ENCODE measurements at regions not wholly inside any gene's neighbourhood (a gene's known extent, or its start where the extent isn't known, plus 50 kb on each side); places are given as distances from the start of the nearest gene placed in this dataset.
A peak's percentile ranks its signal among the peaks of the same experiment; 100 is the strongest.

- no peaks in the 10 kb centered on the region for H3K9me3 ChIP-seq
- 93 to 97% methylated on average over 6 of the region's 6 CpGs for WGBS, 2 donors
- H3K27ac ChIP-seq = no peak overlapping the region
- no peaks in the 10 kb centered on the region for H3K36me3 ChIP-seq
- H3K4me1 ChIP-seq = peaks cover 10 to 26% (median 13%) of the 10 kb centered on the region in 3 donors
- intact Hi-C loops (cut with DNase I) = no loop called here
- TF ChIP-seq POLR2A (IDR thresholded peaks at IDR 0.05) (no peak), CTCF (IDR thresholded peaks at IDR 0.05) (no peak)
- no peak for DNase-seq
- no peaks in the 10 kb centered on the region for H3K27me3 ChIP-seq
- no peak overlapping the region for H3K4me3 ChIP-seq
These were observed 116.9 kb upstream of the SIRPG start for GRCh38 chr20:1774479-1774878.

GRCh38 chr20:1773816-1774215, 116.2 kb upstream of the SIRPG start:
- H3K9me3 ChIP-seq = no peaks in the 10 kb centered on the region
- WGBS, 2 donors = 70 to 90% methylated on average over 2 of the region's 2 CpGs
- intact Hi-C loops (cut with DNase I) = no loop called here
- TF ChIP-seq POLR2A (IDR thresholded peaks at IDR 0.05) (no peak), CTCF (IDR thresholded peaks at IDR 0.05) (no peak)
- no peak overlapping the region for H3K4me3 ChIP-seq
- no peak for DNase-seq
- H3K4me1 ChIP-seq = peaks cover 10 to 26% (median 13%) of the 10 kb centered on the region in 3 donors
- no peaks in the 10 kb centered on the region for H3K36me3 ChIP-seq
- H3K27ac ChIP-seq = no peak overlapping the region
- H3K27me3 ChIP-seq = no peaks in the 10 kb centered on the region

GRCh38 chr20:1769491-1769890, 111.9 kb upstream of the SIRPG start:
- Histone ChIP-seq H3K4me3 (no peak overlapping the region), H3K27me3 (peaks cover 0 to 13% (median 0%) of the 10 kb centered on the region in 4 donors), H3K9me3 (no peaks in the 10 kb centered on the region), H3K4me1 (peaks cover 0 to 3% (median 0%) of the 10 kb centered on the region in 3 donors), H3K27ac (no peak overlapping the region), H3K36me3 (no peaks in the 10 kb centered on the region)
- TF ChIP-seq POLR2A (IDR thresholded peaks at IDR 0.05) (no peak), CTCF (IDR thresholded peaks at IDR 0.05) (no peak)
- 80 to 90% methylated on average over 3 of the region's 3 CpGs for WGBS, 2 donors
- intact Hi-C loops (cut with DNase I) = loop anchor here (10.0 kb wide), 1 partner anchor 405 kb away; no protein-coding TSS in a partner anchor
- no peak for DNase-seq

- Histone ChIP-seq H3K27ac (no peak overlapping the region), H3K4me1 (peaks cover 0 to 7% (median 0%) of the 10 kb centered on the region in 3 donors), H3K4me3 (no peak overlapping the region), H3K9me3 (no peaks in the 10 kb centered on the region), H3K27me3 (peaks cover 0 to 13% (median 0%) of the 10 kb centered on the region in 4 donors), H3K36me3 (no peaks in the 10 kb centered on the region)
- 63 to 87% methylated on average over 1 of the region's 1 CpG for WGBS, 2 donors
- TF ChIP-seq POLR2A (IDR thresholded peaks at IDR 0.05) (no peak), CTCF (IDR thresholded peaks at IDR 0.05) (no peak)
- intact Hi-C loops (cut with DNase I) = loop anchor here (10.0 kb wide), 1 partner anchor 408 kb away; no protein-coding TSS in a partner anchor
- no peak for DNase-seq
These were observed 109.2 kb upstream of the SIRPG start for GRCh38 chr20:1766731-1767130.

GRCh38 chr20:1764136-1765033, 106.8 kb upstream of the SIRPG start:
- no peak overlapping the region for H3K4me3 ChIP-seq
- TF ChIP-seq CTCF (IDR thresholded peaks at IDR 0.05) = peak; percentile 49 to 79 (median 71)
- no peak for TF ChIP-seq POLR2A (IDR thresholded peaks at IDR 0.05)
- peaks cover 0 to 7% (median 0%) of the 10 kb centered on the region in 3 donors for H3K4me1 ChIP-seq
- DNase-seq = no peak
- WGBS, 2 donors = 33% methylated on average over 15 of the region's 15 CpGs
- no peaks in the 10 kb centered on the region for H3K9me3 ChIP-seq
- peaks cover 0 to 13% (median 0%) of the 10 kb centered on the region in 4 donors for H3K27me3 ChIP-seq
- intact Hi-C loops (cut with DNase I) = loop anchor here (10.0 kb wide), 1 partner anchor 410 kb away; no protein-coding TSS in a partner anchor
- no peak overlapping the region for H3K27ac ChIP-seq
- no peaks in the 10 kb centered on the region for H3K36me3 ChIP-seq

Measured in esophagus squamous epithelium (tissue), 5 donors.